ENCODE measurements at regions not wholly inside any gene's neighbourhood (a gene's known extent, or its start where the extent isn't known, plus 50 kb on each side); places are given as distances from the start of the nearest gene placed in this dataset.

- in situ Hi-C loops (cut with MboI; ENCODE audit: low sequenced_read_pairs), result no loop called here
Observed at GRCh38 chr3:71893702-71894479, 108.9 kb upstream of the PROK2 start.

GRCh38 chr3:71893122-71893521 is 108.2 kb upstream of the PROK2 start:
- in situ Hi-C loops (cut with MboI; ENCODE audit: low sequenced_read_pairs), result no loop called here

DNA sequence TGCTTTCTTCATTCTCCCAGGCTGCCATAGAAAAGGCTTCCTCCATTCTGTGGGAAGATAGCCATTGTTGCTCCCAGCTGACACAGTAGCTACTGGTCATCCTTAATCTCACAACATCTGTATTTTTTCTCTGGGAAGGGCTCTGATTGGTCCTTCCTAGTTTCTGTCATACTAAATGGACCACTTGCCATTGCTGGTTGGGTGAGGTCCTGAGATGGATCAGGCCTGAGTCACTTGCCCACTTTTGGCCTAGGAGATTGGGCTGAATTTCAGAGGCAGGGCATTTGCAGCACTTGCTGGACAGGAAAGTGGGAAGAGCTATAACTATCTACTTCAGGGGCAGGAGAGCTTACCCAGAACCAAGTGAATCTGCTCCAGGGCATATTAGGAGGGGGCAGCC is 106.5 kb upstream of the PROK2 start:
- in situ Hi-C loops (cut with MboI; ENCODE audit: low sequenced_read_pairs), result no loop called here

DNA sequence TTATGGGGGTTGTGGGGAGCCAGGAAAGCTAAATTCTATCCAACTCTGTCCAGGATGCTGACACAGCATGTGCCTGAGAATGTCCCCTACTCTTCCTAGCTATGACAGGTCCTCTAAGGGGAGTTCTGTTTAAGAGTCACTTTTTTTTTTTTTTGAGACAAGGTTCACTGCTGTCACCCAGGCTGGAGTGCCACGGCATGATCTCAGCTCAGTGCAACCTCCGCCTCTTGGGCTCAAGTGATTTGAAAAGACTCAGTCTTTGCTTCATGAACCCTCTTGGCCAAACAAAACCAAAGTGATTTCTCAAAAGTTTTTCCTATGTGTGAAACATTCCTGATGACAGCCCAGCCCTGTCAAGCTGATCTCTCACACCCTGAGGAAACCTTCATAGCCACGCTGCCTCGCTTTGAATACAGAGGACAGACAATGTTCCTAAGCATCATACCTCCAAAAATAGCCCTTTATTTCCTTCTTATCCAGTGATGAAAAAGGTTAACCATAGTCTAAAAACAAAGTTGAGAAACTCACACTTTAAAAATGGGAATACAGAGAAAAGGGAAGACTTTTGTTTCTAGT is 105.5 kb upstream of the PROK2 start:
- in situ Hi-C loops (cut with MboI; ENCODE audit: low sequenced_read_pairs), result no loop called here

GRCh38 chr3:71887256-71887655 is 102.3 kb upstream of the PROK2 start:
- in situ Hi-C loops (cut with MboI; ENCODE audit: low sequenced_read_pairs), result no loop called here

DNA sequence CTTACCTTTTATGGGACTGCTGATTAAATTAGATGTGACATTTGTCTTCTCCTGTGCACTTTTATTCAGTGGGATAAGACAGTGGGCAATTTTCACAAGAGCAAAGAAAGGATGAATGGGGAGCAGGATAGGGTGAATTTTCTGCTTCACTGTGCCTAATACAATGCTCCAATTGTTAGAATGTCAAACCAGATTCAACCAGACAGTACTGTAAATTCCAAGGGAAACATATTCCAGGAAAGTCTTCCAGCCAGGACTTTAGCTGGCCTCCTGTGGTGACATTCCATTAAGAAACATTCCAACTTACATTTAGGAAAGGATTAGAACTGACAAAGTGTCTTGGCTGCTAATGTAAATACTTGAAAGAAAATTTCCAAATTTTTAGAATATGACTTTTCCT is 100.1 kb upstream of the PROK2 start:
- in situ Hi-C loops (cut with MboI; ENCODE audit: low sequenced_read_pairs), result no loop called here

DNA sequence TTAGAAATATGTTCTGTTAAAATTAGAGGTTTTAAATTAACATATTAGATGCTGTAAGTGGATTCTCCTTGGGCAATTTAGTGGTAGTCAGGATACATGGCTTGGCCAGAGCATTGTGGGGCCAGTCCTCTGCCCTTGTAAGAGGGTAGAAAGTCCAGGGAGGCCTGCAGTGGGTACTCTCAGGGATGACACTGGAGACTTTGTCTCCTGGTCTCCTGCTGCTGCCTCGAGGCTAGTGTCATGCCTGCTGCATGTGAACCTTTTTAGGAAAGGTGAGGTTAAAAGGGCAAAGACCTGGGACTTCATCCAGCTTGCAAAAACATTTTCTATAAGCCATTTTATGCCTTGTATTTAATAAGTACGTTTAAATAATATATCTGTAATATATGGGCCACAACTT is 96.8 kb upstream of the PROK2 start:
- in situ Hi-C loops (cut with MboI; ENCODE audit: low sequenced_read_pairs), result no loop called here

DNA sequence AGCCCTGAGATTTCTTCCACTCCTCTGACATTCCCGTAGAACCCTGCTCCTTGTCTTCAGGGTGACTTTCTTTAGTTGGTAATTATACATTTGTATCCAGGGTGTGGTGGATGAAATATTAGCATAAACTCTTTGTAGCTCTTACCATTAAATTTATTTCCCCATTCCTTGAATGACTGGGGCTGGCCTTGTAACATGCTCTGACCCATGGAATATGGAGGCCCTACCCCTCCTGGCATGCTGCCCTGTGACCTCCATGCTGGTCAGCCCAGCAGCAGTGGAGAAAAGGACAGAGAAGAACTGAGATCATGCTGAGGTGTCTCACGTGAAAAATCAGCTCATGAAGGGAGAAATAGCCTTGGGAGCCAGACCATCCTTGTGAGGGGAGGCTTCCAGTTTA is 96.1 kb upstream of the PROK2 start:
- in situ Hi-C loops (cut with MboI; ENCODE audit: low sequenced_read_pairs), result no loop called here

DNA sequence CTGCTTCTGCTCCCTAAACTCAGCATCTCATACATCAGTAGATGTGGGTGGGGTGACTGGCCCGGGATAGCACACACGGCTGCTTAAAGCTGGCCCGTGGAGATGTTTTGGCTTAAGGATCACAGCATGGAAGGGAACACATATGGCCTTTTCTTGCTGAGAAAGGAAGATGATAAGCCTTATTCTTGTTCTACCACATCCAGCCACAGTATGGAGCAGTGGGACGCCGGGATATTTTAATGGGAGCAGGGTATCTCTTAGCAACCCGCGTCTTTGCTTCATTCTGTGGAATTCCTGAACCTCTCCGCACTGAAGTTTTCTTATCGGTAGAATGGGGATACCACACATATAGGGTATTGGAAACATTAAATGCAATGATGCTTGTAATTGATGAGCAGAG is 94.1 kb upstream of the PROK2 start:
- in situ Hi-C loops (cut with MboI; ENCODE audit: low sequenced_read_pairs), result no loop called here

DNA sequence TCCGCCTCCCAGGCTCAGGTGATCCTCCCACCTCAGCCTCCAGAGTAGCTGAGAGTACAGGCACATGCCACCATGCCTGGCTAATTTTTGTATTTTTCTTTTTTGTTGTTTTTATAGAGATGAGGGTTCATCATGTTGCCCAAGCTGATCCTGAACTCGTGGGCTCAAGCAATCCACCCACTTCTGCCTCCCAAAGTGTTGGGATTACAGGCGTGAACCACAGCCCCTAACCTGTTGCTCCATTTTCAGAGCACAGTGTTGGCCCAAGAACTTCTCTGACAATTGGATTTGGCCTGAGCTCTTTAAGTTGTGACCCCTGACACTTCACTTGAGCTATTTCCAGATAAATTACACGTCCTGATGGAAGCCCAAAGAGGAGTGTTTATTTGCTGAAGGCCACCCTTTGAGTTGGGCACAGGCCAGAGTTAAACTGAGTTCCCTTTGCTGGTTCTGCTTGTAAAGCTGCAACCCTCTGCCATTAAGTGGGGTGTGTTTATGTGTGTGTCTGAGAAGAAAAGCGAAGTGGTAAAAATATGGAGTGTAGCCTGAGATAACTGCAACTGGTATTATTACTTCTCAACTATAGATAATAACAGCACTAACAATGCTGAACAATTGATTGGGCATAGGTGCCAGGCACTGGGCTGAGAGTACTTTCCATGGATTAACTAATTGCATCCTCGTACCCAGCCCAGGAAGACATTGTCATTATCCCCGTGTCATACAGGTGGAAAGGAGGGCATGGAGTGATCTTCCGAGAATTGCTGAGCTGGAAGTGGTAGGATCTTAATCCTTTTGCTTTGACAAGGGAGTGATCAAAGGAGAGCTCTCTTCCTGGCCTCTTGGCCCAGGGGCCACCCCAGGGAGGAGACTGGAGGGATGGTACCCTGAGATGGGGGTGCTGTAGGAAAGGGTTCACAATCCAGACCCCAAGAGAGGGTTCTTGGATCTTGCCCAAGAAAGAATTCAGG is 91.5 kb upstream of the PROK2 start:
- in situ Hi-C loops (cut with MboI; ENCODE audit: low sequenced_read_pairs), result no loop called here

DNA sequence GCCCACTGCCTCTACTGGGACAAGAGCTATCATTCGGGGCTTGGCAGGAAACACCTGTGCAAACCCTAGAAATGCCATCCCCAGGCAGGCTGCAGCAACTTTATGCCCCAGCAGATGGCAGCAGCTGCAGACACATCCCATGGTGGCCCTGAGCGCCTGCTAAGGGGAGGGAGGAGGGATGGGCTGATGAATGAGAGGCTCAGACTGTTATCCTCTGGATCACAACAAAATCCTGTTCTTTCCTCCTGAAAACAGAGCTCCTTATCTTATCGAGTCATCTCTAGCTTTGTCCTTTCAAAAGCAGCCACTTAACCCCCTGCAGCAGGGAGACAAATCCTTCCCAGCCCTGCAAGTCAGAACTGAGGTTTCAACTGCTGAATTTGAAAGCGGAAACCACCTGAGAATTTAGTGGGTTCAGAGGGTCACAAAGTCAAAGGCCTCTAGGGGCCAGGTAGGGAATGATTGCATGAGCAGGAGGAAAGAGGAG is 90.6 kb upstream of the PROK2 start:
- in situ Hi-C loops (cut with MboI; ENCODE audit: low sequenced_read_pairs), result no loop called here

GRCh38 chr3:71874618-71875017 is 89.7 kb upstream of the PROK2 start:
- in situ Hi-C loops (cut with MboI; ENCODE audit: low sequenced_read_pairs), result loop anchor here (25.0 kb wide), 1 partner anchor 1213 kb away; no protein-coding TSS in a partner anchor

- in situ Hi-C loops (cut with MboI; ENCODE audit: low sequenced_read_pairs), result loop anchor here (25.0 kb wide), 1 partner anchor 1214 kb away; no protein-coding TSS in a partner anchor
Observed at GRCh38 chr3:71873093-71873611, 88.2 kb upstream of the PROK2 start.

GRCh38 chr3:71872256-71872655 is 87.3 kb upstream of the PROK2 start:
- in situ Hi-C loops (cut with MboI; ENCODE audit: low sequenced_read_pairs), result loop anchor here (25.0 kb wide), 1 partner anchor 1215 kb away; no protein-coding TSS in a partner anchor

DNA sequence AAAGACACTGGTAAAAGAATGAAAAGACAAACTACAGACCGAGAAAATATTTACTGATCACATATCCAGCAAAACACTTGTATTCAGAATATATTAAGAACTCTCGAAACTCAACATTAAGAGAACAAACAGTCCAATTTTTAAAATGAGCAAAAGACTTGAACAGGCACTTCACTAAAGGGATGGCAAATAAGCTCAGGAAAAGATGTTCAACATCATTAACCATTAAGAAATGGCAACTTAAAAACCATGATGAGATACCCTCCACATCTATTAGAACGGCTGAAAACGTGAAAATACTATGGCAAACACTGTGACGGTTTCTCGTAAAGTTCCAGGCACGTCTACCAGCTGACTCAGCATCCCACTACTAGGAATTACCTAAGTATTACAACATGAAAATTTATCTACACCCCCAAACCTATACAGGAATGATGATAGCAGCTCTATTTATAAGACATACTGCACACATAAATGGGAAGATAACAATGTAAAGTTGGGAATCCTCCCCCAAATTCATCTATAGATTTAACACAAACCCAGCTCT is 86.1 kb upstream of the PROK2 start:
- in situ Hi-C loops (cut with MboI; ENCODE audit: low sequenced_read_pairs), result loop anchor here (25.0 kb wide), 1 partner anchor 1216 kb away; no protein-coding TSS in a partner anchor

DNA sequence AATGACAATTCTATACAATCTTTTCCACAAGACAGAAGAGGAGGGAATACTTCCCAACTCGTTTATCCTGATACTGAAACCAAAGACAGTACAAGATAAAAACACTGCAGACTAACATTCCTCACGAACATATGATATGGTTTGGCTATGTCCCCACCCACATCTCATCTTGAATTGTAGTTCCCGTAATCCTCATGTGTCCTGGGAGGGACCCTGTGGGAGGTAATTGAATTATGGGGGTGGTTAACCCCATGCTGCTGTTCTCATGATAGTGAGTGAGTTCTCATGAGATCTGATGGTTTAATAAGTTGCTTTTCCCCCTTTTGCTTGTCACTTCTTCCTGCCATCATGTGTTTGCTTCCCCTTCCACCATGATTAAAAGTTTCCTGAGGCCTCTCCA is 83.9 kb upstream of the PROK2 start:
- in situ Hi-C loops (cut with MboI; ENCODE audit: low sequenced_read_pairs), result loop anchor here (25.0 kb wide), 1 partner anchor 1218 kb away; no protein-coding TSS in a partner anchor

- in situ Hi-C loops (cut with MboI; ENCODE audit: low sequenced_read_pairs), result loop anchor here (25.0 kb wide), 1 partner anchor 1222 kb away; no protein-coding TSS in a partner anchor
Observed at GRCh38 chr3:71865727-71866126, 80.8 kb upstream of the PROK2 start.

DNA sequence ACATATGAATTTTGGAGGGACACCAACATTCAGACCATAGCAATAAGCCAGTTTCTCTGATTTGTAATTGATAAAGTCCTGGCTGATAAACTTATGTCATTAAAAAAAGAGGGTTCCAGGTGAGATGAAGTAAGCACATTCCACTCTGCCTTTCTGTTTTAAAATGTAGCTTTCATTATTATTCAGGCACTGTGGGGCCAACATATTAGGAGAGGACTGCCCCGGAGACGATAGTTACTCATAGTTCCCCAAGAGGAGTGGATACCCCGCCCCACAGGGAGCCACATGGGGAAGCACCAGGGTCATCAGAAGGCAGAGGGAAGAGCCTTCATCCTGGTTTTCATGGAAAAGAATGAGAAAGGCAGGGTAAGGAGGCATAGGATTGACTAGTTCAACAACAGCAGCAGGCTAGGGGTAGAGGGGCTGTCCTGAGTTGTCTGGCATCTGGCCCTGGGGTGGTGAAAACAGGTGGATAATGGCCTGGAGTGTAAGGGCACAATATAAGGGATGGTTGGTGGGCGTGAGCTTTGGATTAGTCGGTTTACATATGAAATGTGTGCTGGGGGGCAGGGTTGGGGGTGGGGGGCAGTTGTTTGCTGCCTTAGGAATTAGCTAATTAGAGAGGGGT is 78.7 kb upstream of the PROK2 start:
- in situ Hi-C loops (cut with MboI; ENCODE audit: low sequenced_read_pairs), result loop anchor here (25.0 kb wide), 1 partner anchor 1224 kb away; no protein-coding TSS in a partner anchor

- in situ Hi-C loops (cut with MboI; ENCODE audit: low sequenced_read_pairs), result loop anchor here (25.0 kb wide), 1 partner anchor 1225 kb away; no protein-coding TSS in a partner anchor
Observed at GRCh38 chr3:71862371-71863140, 77.6 kb upstream of the PROK2 start.

Data from HL-60/S4 treated with retinoic acid at 250 ng/mL for 4 days and 3 days (cell line).